ENCODE measurements at regions not wholly inside any gene's neighbourhood (a gene's known extent, or its start where the extent isn't known, plus 50 kb on each side); places are given as distances from the start of the nearest gene placed in this dataset.

- DNase-seq (ENCODE audit: low spot score) = peak; percentile 82
These were observed 226.4 kb upstream of the HABP2 start for GRCh38 chr10:113326160-113327111.

- DNase-seq (ENCODE audit: low spot score) = no peak
These were observed 223.7 kb upstream of the HABP2 start for GRCh38 chr10:113329121-113329596.

- DNase-seq (ENCODE audit: low spot score) = no peak
These were observed 220.9 kb upstream of the HABP2 start for GRCh38 chr10:113331961-113332360.

GRCh38 chr10:113333313-113333712, 219.5 kb upstream of the HABP2 start:
- no peak for DNase-seq (ENCODE audit: low spot score)

GRCh38 chr10:113335592-113335991, 217.3 kb upstream of the HABP2 start:
- no peak for DNase-seq (ENCODE audit: low spot score)

- DNase-seq (ENCODE audit: low spot score) = no peak
These were observed 216.2 kb upstream of the HABP2 start for GRCh38 chr10:113336549-113337130.

DNA sequence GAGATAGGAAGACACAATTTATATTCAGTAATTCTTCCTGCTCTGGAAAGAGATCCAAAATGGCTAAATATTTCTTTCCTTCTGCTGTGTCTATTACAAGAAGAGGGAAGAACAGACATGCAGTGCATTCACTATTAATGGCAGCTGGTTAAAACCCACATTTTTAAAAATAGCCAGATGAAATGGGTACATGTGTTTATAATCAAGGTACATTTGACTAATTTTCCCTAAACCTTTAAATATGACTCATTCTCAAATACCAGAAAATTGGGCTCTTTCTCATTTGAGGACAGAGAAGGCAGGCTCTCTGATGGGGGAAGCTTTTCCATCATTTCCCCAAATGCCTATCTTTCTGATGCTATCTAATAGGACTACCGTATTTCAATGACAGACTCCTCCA, 215.7 kb upstream of the HABP2 start:
- DNase-seq (ENCODE audit: low spot score) = no peak

DNA sequence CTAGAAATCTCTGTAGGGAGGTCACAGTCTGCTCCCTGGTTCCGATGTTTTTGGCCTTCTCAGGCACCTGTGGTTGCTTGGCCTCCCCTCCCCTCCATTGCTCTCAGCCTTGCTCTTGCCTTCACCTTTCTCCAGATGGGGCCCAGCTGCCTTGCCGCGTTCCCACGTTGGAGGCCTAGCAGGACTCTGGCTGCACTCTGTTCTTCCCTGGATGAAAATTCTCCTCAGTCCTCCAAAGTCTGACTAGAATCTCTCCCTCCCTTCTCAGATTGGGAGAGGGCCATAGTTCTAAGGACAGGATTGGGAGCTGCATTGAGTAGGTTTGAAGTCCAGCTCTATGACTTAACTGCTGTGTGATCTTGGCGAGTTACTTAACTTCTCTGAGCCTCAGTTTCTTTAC, 213.7 kb upstream of the HABP2 start:
- DNase-seq (ENCODE audit: low spot score) = no peak

DNA sequence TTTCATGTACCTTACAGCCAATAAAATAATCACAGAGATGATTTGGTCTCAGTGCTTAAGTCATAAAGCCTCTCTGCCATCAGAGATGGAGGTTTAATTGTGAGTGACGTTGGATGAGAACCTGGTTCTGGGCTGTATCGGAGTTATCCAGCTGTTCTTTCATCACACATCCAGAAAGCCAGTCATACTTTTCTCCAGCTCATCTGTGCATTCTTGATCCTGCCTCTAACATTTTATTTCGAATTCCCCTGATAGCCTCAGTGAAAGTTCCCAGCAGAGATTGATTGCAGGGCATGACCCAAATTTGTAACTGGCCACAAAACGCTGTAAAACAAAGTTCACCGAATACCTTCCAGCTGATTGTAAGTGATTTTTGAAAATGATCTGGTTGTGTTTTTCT, 212.6 kb upstream of the HABP2 start:
- no peak for DNase-seq (ENCODE audit: low spot score)

GRCh38 chr10:113341138-113341537, 211.7 kb upstream of the HABP2 start:
- DNase-seq (ENCODE audit: low spot score) = no peak

DNA sequence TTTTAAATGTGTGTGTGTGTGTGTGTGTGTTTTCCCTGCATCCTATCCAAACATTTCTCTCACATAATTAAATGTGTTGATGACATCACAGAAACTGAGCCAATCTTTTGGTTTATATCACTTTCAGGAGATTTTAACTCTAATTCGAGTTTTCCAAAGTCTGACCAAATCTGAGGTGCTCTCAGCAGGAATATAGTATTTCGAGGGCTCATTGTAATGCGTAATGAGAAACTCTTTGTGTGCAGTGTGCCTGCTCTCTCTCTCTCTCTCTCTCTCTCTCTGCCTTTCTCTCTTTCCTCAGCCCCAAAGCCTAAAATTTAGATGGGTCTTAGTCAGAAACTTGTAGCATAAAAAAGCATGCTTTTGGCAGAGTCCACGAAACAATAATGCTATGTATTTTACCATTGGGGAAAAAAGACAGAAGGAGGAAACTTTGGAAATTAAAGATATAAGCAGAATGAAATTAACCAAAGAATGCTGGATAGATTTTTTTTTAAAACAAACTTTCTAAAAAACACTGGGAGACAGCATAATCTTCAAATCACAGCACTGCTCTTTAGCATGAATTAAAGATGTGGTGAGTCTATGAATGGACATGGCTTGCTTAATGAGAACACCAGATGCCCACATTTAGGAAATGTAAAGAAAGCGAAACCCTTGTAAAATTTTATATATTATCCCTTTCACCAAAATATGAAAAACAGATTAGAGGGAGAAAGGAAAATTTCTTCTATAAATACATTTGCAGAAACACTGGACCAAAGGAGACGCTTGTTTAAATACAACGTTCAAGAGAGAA, 206.8 kb upstream of the HABP2 start:
- no peak for DNase-seq (ENCODE audit: low spot score)

DNA sequence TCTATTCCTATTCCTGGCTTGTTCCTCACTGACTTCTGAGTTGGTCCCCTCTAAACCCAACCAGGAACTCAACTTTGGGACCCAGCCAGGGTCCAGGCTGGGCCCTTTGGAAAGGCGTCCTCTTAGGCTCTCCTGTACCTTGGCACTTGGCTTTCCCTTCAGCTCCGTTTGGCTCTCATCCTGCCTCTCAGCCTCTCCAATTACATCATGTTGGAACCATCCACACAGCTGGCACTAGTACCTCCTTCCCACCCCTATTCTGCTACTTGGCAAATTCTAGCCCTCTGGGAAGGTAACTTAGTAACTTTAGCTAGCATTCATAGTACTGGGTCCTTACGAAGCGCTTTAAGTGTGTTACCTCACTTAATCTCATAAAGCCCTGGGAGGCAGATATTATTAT, 205.3 kb upstream of the HABP2 start:
- no peak for DNase-seq (ENCODE audit: low spot score)

DNA sequence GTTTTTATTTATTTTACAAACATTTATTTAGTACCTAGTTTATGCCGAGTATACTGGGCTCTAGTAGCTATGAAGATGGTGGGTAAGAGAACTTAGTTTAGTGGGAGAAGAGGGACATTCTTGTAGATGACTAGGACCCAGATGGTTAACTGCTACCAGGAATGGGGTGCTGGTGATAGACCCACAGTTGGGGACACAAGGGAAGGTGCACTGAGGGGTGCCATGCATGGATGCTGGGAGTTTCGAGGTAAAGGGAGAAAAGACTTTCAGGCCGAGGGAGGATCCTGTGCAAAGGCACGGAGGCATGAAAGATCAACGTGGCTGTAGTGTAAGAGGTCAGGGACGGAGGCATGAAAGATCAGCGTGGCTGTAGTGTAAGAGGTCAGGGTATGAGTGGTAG, 204.2 kb upstream of the HABP2 start:
- no peak for DNase-seq (ENCODE audit: low spot score)

GRCh38 chr10:113350311-113351040, 202.4 kb upstream of the HABP2 start:
- DNase-seq (ENCODE audit: low spot score) = no peak

DNA sequence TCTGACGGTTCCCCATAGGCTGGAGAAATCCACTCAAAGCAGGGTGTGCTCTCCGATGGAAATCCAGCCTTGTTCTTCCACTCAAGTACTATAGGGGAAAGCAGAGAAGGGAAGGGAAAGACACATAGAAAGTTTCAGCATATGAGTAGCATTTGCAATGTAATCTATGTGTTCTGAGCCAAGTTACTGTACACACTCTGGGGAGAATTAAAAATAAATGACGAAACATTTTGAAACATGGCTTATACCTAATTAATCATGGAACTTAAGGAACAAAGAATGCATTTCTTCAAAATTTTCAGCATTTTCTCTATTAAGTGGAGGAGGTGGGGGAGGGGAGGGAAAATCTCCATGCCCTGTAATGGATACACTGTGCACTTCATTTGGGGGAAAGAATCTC, 198.1 kb upstream of the HABP2 start:
- DNase-seq (ENCODE audit: low spot score) = no peak

GRCh38 chr10:113356794-113357680, 195.8 kb upstream of the HABP2 start:
- no peak for DNase-seq (ENCODE audit: low spot score)

- DNase-seq (ENCODE audit: low spot score) = no peak
These were observed 195.1 kb upstream of the HABP2 start for GRCh38 chr10:113357681-113358300.

- no peak for DNase-seq (ENCODE audit: low spot score)
These were observed 193.2 kb upstream of the HABP2 start for GRCh38 chr10:113359655-113360054.

- DNase-seq (ENCODE audit: low spot score) = no peak
These were observed 192.0 kb upstream of the HABP2 start for GRCh38 chr10:113360870-113361269.

DNA sequence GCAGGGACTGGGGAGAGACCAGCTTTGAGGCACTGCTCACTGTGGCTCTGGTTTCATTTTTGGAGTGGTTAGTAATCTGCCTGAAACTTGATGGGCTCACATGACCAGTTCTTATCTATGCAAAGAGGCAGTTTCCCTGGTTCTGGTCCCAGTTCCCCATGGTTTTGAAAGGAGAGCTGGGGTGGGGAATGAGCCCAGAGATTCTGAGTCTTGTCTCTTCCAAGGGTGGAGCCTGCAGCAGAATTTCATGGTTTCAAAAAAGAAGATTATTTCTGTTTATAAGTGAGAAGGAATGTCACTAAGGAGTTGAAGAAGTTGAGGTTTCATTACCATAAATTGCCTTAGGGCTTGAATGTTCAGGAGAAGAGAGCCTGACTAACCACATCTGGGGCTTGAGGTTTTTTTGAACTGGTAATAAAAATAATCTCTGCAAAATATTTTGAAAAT, 190.2 kb upstream of the HABP2 start:
- DNase-seq (ENCODE audit: low spot score) = peak; percentile 28

Data from LoVo (cell line).